Adrenal gland (tissue), 5 donors: ENCODE measurements at regions not wholly inside any gene's neighbourhood (a gene's known extent, or its start where the extent isn't known, plus 50 kb on each side); places are given as distances from the start of the nearest gene placed in this dataset.

Experiments used
- POLR2A ChIP-seq, 2 donors: fragments of 450-650 bp; IDR thresholded peaks; one replicate each; pipeline ENCODE4 v1.6.1; 2017; ENCODE audit warnings: antibody characterized with exemption in 2 of 2, mild to moderate bottlenecking in 2 of 2, moderate library complexity in 1 of 2
- TF ChIP-seq, protein P1 (sequence below), 6 experiments: fragments of 450-650 bp in 4 of 6; fragments of 200-600 bp in 2 of 6; sonication (generic) in 1 of 6; IDR thresholded peaks; 1 replicate in 5 of 6; 2 replicates in 1 of 6; pipeline versions ENCODE4 v1.5.1 to v1.8.0; 2016 to 2021; ENCODE audit warnings: antibody characterized with exemption in 6 of 6, mild to moderate bottlenecking in 2 of 6, moderate library complexity in 1 of 6
- donor health status: DM: no; HTN: no; CAD: no.

DNA sequence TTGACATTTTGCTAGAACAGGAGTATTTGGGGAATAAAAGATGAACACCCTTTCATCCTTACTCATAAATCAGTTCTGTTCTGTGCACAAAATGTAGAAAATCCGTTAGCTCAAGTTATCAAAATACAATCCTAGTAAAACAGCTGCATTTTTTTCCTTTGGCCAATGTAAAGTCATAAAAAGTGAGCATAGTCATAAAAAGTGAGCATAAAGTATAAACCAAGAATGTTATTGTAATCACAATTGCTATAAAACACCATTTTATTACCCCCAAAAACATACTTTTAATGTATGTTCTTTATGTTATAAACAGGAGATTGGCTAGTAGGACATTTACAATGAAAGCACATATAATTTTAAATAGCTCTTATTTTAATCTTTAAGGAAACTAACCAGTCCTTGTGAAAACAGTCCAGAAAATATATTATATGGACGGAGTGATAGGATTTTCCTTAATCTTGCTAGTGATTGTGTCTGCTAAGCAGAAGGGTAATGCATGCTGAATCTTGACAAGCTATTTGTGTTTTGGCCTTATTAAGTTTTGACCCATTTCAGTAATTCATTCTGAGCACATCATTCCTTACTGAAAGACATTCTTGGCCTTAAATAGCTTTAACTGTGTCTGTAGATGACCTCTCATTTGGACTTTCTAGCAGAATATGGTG lies 891.8 kb downstream of the DSC3 start:
- no peak for TF ChIP-seq POLR2A (IDR thresholded peaks at IDR 0.05)
- TF ChIP-seq, protein P1, sequence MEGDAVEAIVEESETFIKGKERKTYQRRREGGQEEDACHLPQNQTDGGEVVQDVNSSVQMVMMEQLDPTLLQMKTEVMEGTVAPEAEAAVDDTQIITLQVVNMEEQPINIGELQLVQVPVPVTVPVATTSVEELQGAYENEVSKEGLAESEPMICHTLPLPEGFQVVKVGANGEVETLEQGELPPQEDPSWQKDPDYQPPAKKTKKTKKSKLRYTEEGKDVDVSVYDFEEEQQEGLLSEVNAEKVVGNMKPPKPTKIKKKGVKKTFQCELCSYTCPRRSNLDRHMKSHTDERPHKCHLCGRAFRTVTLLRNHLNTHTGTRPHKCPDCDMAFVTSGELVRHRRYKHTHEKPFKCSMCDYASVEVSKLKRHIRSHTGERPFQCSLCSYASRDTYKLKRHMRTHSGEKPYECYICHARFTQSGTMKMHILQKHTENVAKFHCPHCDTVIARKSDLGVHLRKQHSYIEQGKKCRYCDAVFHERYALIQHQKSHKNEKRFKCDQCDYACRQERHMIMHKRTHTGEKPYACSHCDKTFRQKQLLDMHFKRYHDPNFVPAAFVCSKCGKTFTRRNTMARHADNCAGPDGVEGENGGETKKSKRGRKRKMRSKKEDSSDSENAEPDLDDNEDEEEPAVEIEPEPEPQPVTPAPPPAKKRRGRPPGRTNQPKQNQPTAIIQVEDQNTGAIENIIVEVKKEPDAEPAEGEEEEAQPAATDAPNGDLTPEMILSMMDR (IDR thresholded peaks at IDR 0.05) = no peak
